Testis (tissue), 2 donors: ENCODE measurements at regions not wholly inside any gene's neighbourhood (a gene's known extent, or its start where the extent isn't known, plus 50 kb on each side); places are given as distances from the start of the nearest gene placed in this dataset.

ENCODE experiments used
- POLR2A ChIP-seq: fragments of 450-650 bp; IDR thresholded peaks from one replicate; pipeline ENCODE4 v1.6.1; 2017; ENCODE audit warnings: antibody characterized with exemption, mild to moderate bottlenecking, moderate library complexity
- TF ChIP-seq, protein P1 (sequence below), 3 experiments: fragments of 450-650 bp in 2 of 3; fragments of 200-600 bp in 1 of 3; sonication (generic) in 1 of 3; IDR thresholded peaks; one replicate each; pipeline ENCODE4 v1.5.1; 2016 to 2019; ENCODE audit warnings: antibody characterized with exemption in 3 of 3, mild to moderate bottlenecking in 2 of 3, moderate library complexity in 1 of 3

DNA sequence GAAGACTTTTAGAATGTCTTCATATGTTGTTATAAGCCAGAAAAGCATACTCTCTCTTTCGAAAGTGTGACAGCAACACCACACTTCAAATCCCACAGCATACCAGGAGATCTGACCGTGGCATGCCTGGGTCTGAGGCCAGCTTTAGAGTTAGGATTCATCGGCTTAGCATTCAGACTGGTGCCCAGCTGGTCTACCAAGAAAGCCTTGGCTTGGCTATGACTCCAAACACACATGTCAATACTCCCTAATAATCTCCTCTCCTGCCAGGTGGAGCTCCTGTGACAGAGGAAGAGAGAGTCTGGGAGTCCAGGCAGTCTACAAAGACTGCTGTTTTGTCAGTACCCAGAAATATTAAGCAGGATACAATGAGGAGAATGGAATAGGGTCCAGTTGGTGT lies 77.1 kb upstream of the MAN1A1 start:
- TF ChIP-seq, protein P1, sequence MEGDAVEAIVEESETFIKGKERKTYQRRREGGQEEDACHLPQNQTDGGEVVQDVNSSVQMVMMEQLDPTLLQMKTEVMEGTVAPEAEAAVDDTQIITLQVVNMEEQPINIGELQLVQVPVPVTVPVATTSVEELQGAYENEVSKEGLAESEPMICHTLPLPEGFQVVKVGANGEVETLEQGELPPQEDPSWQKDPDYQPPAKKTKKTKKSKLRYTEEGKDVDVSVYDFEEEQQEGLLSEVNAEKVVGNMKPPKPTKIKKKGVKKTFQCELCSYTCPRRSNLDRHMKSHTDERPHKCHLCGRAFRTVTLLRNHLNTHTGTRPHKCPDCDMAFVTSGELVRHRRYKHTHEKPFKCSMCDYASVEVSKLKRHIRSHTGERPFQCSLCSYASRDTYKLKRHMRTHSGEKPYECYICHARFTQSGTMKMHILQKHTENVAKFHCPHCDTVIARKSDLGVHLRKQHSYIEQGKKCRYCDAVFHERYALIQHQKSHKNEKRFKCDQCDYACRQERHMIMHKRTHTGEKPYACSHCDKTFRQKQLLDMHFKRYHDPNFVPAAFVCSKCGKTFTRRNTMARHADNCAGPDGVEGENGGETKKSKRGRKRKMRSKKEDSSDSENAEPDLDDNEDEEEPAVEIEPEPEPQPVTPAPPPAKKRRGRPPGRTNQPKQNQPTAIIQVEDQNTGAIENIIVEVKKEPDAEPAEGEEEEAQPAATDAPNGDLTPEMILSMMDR (IDR thresholded peaks at IDR 0.05) = no peak
- TF ChIP-seq POLR2A = no peak
